NCI-H510A treated with DMSO at 0.1 percent for 48 hours (cell line): ENCODE measurements at regions not wholly inside any gene's neighbourhood (a gene's known extent, or its start where the extent isn't known, plus 50 kb on each side); places are given as distances from the start of the nearest gene placed in this dataset.

Experiments used
- DNase-seq: peaks from one replicate; lab custom pipeline; 2025; lab: John Stamatoyannopoulos, UW

DNA sequence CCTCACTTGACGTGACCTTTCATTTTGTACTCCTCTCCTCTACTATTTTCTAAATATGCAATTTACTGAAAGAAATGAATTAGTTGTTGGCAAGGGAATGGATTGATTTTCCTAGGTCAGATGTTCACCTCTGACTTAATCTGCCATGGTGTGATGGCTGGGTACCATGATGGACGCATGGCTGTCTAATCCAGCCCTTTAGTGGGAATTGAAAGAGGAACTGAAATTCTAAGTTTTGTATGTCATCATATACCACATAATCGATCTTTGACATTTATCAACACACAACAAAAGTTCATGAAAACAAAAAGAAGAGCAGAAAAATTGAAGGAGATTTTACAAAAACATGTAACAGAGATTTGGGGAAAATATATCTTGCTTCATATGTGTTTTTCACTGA, 331.3 kb upstream of the SNX7 start:
- DNase-seq, result no peak

DNA sequence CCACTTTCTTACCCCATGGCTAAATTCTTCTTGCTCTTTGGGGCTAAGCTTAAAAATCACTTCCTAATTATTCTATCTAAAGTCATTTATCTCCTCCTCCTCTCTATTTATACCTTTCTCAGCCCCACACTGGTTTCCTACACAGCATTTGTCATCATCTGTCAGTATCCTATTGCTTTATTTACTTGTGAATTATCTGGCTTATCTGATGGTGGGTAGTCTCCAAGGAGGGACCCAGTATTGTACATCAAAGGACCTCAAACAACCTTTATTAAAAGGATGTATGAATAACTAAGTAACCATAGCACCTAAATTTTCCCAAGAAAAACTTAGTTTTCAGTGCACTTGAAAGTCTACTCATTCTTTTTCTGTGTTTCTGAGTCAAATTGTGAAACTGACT, 332.7 kb upstream of the SNX7 start:
- DNase-seq, result no peak

DNA sequence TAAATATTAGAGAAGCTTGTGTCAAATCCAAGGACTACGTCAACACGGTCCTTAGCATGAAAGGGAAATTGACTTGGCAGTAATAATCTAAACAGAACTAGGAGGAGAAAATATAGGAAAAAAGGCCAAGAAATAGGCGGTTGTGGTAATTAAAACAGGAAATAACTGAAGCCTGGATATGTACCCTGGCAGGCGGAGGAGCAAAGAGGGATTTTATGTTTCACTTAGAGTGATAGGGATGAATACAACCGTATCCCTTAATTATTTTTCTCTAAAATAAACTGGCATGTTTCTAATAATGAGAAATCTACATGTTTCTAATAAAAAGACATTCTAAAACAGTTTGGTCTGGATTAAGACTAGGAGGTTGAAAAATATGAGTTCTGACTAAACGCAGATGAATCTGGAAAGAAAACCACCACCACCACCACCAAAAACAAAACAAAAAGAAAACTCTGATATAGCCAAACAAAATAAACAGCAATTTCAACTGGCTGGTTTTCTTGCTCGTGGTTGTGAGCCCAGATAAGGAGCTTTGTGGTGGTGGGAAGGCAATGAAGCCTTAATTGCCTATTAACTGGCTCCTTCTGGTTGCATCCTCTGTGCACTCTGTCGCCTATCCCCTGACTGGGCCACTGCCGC, 334.2 kb upstream of the SNX7 start:
- no peak for DNase-seq

DNA sequence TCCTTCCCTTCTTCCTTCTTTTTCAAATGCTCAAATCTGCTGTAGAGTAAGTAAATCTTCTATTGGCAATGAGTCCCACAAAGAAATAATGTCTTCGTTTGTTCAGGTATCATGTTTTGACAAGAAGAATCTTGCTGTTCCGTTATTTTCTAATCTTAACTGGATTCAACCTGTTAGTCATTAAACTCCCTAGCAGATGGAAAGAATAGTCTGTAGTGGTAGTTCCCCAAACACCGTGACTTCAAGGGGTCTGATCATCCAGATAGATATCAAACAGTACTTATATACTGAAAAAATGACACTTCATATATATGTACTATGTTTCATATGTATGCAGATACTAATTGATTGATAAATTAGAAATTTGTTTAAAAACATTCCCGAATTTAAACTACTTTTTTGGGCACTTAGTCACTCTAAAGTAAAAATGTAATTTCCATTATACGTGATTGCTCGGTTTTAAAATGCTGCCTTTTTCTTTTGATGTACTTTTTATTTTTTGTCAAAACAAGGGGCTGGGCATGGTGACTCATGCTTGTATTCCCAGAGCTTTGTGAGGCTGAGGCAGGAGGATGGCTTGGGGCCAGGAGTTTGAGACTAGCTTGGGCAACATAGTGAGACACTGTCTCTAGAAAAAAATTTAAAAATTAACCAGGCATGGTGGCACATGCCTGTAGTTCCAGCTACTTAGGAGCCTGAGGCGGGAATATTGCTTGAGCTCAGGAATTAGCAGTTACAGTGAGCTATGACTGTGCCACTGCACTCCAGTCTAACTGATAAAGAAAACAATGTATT, 335.7 kb upstream of the SNX7 start:
- no peak for DNase-seq

DNA sequence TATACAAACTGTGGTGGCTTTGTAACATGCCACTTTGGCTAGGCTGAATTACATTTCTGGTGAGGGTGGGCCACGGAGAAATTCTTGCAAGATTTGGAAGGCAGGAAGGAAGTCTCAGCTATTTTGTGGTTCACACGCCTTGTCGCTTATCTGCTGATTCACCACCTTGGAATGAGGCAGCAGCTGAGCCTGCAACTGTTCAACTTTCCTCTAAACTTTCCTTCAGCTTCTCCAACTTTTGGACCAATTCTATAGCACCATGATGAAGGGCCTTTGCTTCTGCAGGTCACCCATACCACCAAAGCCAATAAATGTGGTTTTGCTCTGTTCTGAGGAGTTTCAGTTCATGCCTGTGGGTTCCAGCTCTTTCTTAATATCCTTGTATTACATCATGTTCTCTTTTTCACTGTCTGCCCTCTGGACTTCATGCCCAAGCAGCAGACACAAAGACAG, 337.6 kb upstream of the SNX7 start:
- no peak for DNase-seq

DNA sequence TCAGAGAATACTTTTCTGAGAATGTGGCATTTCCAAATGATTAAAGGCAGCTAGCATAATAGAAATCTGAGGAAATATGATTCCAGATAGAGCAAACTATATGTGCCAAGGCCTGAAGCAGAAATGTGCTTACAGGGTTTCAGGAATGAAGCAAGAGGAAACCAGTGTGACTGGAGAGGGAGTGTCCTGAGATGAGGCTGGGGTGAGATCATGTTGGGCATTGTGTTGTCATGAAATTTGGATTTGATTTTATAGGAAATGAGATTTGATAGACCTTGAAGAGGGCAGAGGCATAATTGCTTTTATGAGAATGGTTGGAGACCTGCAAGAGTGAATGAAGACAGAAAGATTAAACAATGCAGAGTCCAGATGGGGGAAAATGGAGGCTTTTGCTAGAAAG, 338.1 kb upstream of the SNX7 start:
- no peak for DNase-seq

DNA sequence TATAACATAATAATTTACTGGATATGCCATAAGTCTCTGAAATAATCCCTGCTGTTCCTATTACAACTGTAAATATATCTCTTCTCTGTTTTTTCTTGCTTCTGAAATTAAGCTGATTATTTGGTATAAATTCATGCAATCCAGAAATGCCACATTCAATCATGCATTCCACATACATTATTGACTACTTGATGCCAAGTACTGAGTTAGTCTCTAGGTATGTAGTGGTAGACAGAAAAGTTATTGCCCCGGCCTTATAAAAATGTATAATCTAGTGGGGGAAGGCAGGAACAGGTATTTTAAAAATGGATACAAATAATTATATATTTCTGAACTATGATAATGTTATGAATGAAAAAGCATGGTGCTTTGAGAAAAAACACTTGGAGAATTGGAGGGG, 338.6 kb upstream of the SNX7 start:
- no peak for DNase-seq

DNA sequence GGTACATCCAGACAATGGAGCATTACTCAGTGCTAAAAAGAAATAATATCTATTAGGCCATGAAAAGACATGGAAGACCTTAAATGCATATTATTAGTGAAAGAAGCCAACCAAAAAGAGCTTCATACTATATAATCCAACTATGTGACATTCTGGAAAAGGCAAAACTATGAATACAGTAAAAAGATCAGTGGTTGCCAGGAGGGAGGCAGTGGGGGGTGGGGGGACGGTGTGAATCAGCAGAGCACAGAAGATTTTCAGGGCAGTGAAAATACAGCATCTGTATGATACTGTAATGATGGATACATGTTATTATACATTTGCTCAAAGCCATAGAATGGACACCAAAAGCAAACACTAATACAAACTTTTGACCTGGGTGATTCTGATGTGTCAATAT, 339.4 kb upstream of the SNX7 start:
- no peak for DNase-seq

DNA sequence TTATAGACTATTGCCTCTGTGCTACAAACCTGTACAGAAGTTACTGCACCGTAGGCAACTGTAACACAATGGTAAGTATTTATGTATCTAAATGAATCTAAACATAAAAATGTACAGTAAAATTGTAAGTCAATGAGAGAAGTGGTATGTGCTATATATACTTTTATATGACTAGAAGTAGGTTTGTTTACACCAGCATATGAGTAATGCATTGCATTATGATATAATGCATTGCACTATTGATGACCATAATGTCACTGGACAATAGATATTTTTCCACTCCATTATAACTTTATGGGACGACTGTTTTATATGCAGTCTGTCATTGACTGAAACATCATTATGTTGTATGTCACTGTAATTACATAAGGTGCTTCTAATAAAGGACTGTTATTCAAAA, 340.3 kb upstream of the SNX7 start:
- DNase-seq, result no peak

DNA sequence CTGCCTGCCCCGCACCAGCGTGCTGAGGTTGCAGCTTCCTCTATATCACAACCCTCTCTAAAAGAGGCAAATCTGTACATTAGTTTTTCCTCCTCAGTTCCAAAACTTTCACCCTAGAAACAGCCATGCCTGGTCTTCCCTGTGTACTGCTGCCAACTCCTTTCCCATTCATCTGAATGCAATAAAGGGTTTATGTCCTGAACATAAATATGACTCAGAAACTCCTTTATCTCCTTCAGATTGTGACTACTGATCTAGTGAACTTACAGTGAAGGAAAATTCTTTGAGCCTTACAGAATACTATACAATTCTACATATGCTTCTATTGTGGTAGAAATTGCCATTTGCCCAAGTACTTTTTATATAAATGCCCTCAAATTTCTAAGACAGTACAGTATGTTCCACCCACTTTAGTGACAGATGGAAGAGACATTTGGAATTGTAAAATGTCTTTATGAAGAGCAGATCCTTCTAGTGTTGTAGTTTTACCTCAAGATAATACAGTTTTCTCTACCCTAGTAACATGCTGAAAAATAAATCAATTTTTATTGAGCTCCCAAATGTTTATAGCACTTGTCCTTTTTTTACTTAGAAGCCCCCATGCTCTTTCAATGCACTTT, 345.1 kb upstream of the SNX7 start:
- no peak for DNase-seq

DNA sequence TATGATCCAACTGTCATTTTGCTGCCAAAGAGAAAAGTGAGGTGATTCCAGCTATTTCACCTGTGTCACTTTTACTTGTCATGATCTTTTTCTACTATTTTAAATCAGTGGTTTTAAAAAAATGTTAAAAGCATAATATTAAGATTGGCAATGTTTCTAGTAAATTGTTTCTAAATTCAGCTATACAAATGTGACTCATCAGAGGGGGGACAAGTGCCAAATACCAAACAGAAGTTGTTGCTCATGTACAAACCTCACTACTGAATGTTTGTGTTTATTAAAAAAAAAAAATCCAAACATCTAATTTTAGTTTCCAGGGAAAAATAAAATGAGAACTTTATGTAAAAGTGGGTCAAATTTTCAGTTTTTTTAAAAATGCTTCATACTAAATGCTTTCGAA, 346.2 kb upstream of the SNX7 start:
- no peak for DNase-seq

DNA sequence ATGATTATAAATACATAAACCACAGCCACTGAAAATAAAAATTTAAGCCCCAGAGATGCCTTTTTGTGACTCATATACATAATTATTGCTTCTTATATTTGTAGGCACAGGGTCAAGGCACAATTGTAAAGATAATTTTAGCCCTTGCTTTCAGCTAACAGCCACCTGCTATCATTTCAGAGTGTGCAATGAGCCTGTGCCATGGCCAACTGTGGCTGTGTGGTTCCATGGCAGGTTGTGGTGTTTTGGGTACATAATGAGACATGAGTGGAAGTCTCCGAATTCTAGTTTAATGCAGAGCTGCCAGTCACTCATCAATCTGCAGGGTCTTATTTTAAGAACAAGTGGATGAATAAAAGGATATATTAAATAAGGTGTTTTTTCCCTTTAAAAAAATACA, 346.9 kb upstream of the SNX7 start:
- DNase-seq, result no peak

DNA sequence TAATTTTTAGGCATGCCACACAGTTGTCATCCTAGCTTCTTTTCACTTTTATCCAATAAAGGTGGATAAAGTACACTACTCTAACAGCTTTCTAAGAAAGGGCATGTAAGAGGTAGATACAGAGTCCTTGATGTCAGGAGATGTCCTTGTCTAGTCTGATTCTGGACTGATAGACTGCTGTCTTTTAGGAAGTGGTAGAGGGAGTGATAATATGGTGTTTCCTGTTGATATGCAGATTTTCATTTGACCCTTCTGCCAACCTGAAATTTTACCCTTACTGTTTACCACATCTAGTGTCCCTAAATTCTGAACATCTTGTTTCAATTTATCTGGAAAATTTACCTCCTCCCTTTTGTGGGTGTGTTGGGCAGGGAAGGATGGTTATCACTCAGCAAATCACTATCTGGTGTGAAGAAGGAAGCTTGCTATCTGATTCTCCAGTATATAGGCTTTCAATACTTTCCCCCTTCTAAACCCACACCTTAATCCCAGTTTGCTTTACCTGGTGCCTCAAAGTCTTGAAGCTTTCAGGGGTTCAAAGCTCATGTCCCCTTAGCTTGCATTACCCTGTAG, 354.9 kb upstream of the SNX7 start:
- no peak for DNase-seq

DNA sequence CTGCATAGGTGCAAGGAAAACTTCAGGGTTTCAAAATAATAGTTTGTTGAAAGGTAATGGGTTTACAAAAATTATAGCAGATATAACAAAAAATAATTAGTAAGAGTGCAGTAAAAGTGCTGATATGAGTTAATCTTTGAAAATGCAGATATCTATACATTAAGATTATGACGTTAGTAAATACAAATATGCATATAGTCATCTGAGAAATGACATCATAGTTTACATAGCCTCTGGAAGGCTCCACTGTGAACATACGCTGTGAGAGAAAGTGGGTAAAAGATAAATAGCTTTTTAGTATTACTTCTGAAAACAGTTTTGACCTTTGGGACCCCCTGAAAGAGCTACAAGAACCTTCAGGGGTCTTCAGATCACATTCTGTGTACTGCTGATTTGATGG, 356.2 kb upstream of the SNX7 start:
- DNase-seq, result no peak

DNA sequence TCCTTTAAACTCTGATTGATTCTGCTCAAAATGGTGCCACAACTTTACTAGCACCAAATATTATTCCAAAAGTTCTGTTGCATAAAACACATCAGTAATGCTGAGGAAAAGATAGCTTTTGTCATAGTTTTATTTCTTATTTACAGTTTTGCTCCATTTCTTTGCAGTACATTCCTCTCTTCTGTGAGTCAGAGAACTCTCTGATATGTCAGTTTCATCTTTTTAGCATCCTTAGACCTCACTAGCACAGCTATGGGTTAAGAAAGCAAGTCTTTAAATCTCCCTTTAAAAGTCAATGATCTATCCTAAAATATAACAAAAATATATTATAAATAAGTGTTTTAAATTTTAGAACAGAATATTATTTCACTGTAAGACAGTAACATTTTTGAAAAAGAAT, 356.6 kb upstream of the SNX7 start:
- no peak for DNase-seq

DNA sequence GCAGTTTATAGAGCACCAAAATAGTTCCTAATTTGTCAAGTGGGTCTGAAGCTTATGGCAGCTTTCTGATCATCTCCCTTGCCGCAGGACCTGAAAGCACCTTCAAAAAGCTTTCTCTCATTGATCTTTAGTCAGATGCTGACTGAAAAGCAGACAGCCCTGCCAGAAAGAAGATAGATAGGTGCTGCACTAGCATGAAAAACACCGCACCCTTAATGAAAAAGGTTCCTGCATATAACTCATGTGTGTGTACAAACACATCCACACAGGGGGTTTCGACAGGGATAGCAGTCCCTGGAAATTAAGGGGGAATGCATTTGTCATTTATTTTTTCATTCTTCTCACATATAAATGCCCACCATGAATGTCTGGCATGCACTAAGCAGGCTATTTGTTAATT, 361.7 kb upstream of the SNX7 start:
- DNase-seq, result no peak

DNA sequence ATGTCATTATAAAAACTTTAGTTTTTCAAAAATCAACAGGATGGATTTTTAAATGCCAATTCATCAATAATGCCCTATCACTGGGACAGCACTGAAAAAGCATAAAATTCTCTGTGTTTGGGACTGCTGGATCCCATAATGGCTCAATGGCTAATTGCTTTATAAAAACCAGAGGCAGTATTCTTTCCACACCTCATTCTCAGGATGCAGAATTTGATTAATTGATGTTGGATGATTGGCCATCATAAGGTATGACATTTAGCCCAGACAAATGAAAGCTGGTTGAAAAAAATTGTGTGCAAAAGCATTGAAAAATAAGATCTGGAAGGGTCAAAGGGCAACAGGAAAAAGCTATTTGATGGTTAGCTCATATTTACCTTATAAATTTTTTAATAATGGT, 362.2 kb upstream of the SNX7 start:
- no peak for DNase-seq

DNA sequence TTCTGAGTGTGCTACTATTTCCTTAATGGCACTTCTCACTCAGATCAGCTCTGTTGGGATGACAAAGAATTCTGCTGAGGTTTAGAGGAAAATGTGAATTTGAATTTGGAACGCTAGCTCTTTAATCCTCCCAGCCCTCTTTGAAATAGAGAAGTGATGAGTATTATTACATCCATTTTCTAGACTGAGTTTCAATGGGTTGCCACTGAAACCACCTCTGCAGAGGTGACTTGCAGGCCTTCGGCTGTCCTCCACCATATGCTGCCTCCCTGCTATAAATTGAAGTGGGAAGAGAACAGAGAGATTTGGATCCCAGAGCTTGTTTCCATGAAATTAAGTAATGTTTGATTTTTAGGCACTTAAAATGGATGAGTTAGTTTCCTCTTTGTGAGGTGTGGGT, 363.2 kb upstream of the SNX7 start:
- DNase-seq, result no peak

DNA sequence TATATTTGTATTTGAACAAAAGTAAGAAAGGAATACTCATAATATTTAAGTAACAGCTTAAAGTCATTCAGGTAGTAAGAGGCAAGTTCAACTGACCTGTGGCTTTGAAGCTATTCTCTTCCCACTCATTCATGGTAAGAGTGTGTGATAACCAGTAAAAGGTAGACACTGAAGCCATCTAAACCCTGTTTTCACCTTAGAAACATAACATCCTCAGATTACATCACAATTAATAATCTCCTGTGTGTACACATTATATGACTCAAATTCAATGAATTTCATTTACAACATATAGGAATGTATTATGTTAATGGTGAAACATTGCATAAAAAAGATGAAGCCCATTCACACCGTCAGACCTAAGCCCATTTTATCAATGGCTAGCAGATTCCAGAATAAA, 364.8 kb upstream of the SNX7 start:
- DNase-seq, result no peak

DNA sequence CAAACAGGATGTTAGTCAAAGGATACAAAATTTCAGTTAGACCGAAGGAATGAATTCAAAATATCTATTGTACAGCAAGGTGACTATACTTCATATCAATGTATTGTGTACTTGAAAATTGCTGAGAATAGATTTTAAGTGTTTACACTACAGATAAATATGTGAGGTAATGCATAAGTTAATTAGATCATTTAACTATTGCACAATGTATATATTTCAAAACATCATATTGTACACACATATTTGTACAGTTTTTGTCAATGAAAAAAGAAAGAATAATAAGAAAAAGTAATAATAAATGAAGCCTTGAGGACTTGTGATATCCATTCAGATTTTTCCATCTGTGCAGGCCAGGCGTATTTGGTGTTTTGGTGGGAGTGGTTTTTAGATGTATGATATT, 367.4 kb upstream of the SNX7 start:
- no peak for DNase-seq

DNA sequence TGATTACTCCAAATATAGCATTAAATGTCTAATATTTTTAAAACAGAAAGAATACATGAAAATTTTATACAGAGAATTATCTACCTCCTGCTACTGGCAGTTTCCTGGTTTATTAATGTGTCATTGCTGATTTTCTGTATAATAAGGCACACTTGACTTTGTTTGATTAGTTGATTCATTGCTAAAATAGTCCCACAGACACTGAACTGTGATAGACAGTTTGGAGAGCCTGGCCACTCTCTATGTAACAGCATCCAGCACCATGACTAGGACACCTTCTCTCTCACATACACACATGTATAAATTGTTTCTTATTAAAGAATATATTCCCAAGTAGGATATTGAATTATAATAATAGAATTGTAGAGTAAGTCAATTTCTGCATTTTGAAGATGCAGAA, 368.5 kb upstream of the SNX7 start:
- no peak for DNase-seq

DNA sequence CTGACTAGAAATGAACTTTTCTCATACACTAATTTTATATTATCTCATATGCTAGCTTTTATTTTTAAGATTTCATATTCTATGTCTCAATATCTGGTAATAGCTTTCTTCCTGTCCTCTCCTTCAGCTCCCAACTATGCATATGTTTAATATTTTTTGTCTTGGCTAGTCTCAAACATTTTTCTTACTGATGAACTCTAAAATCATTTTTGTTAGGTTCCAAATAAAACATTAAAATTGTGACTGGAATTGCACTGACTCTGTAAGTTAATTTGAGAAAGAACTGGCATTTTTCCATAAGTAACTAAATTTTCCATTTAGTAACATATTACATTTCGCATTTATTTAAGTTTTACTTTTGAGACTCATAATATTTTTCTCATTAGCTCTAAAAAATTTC, 368.5 kb upstream of the DPYD start:
- no peak for DNase-seq

DNA sequence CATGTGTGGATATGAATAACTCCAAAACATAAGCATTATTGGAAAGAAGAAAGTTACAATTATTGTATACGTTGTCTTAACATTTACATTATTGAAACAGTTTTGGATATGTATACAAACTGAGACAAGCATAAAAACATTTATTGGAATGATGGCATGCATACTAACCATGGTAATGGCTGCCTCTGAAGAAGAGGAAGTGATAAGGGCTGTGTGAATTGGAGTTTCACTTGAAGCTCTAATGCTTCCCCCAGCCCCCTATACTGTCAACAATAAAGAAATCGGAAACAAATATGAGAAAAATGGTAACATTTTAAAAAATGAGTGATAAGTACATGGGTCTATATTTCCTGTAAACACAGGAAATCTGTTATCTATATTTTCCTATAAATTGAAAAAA, 367.7 kb upstream of the DPYD start:
- no peak for DNase-seq
